ENCODE measurements at regions not wholly inside any gene's neighbourhood (a gene's known extent, or its start where the extent isn't known, plus 50 kb on each side); places are given as distances from the start of the nearest gene placed in this dataset.
A peak's percentile ranks its signal among the peaks of the same experiment; 100 is the strongest.

DNA sequence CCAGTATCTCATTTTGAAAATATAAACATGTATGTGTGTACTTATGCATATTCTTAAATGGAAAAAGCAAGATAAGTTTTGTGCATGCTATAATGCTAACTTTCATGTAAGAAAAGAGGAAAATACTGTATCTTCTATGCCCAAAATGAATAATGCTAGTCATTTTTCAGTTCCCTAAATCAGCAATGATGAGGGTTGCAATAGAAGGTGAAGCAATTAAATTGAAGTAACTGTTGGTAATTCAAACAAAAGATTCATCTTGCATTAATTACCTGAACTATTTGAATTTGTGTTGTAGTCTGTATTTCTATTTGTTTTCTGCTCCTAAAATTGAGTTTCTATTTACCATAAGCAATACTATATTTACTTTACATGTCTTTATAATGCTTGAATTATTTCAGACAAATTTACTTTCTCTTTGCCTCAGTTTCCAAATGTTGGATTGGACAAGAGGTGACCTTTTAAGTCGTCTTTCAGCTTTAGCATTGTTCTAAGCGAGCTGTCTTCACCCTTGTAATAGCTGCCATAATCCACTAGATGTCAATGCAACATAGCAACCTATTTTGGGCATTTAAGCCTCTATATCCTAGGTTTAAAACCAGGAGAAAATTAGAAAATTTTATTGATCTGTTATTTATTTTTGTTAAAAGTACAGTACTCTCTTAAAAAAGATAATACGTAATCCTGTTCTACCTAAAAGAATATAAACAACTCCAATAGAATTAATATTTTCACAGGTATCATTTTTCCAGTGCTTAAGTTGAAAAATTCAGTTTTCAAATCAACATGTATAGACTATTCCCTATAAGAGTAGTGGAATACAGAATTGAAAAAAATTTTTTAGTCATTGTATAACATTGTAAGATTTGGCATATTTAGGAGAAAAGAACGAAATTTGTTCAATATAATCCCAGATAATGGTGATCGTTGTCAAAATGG, 52.3 kb upstream of the IFNGR1 start:
- H3K4me3 ChIP-seq (ENCODE audit: low read depth, low read length) = no peak overlapping the region
- TF ChIP-seq, protein P1, sequence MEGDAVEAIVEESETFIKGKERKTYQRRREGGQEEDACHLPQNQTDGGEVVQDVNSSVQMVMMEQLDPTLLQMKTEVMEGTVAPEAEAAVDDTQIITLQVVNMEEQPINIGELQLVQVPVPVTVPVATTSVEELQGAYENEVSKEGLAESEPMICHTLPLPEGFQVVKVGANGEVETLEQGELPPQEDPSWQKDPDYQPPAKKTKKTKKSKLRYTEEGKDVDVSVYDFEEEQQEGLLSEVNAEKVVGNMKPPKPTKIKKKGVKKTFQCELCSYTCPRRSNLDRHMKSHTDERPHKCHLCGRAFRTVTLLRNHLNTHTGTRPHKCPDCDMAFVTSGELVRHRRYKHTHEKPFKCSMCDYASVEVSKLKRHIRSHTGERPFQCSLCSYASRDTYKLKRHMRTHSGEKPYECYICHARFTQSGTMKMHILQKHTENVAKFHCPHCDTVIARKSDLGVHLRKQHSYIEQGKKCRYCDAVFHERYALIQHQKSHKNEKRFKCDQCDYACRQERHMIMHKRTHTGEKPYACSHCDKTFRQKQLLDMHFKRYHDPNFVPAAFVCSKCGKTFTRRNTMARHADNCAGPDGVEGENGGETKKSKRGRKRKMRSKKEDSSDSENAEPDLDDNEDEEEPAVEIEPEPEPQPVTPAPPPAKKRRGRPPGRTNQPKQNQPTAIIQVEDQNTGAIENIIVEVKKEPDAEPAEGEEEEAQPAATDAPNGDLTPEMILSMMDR (IDR thresholded peaks at IDR 0.05; ENCODE audit: low read depth, low read length) = peak; percentile 91
- peak; percentile 67 for DNase-seq (ENCODE audit: low read depth, low spot score)
- in situ Hi-C loops (cut with HindIII; ENCODE audit: low sequenced_read_pairs) = no loop called here

GRCh38 chr6:137269803-137270202, 50.6 kb upstream of the IFNGR1 start:
- in situ Hi-C loops (cut with HindIII; ENCODE audit: low sequenced_read_pairs) = no loop called here
- DNase-seq (ENCODE audit: low read depth, low spot score) = no peak
- H3K4me3 ChIP-seq (ENCODE audit: low read depth, low read length) = no peak overlapping the region
- TF ChIP-seq, protein P1 (IDR thresholded peaks at IDR 0.05; ENCODE audit: low read depth, low read length) = no peak

DNA sequence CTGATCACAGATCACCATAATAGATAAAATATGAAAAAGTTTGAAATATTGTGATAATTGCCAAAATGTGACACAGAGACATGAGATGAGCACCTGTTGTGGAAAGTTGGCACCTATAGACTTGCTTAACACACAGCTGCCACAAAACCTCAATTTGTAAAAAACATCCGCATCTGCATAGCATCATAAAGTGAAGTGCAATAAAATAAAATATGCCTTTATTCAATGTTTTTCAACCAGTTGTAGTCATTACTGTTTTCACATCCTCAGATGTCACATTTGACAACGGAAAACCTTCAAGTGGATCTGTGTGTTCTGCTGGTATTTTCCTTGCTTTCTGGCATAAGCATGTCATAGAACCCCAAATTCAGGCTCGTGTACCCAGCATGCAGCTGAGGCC, 50.2 kb upstream of the IFNGR1 start:
- no peak overlapping the region for H3K4me3 ChIP-seq (ENCODE audit: low read depth, low read length)
- in situ Hi-C loops (cut with HindIII; ENCODE audit: low sequenced_read_pairs) = no loop called here
- TF ChIP-seq, protein P1 (IDR thresholded peaks at IDR 0.05; ENCODE audit: low read depth, low read length) = no peak
- no peak for DNase-seq (ENCODE audit: low read depth, low spot score)

Measured in astrocyte of the spinal cord (primary cell).